Psoas muscle (tissue), 7 donors: ENCODE measurements at regions not wholly inside any gene's neighbourhood (a gene's known extent, or its start where the extent isn't known, plus 50 kb on each side); places are given as distances from the start of the nearest gene placed in this dataset.
A peak's percentile ranks its signal among the peaks of the same experiment; 100 is the strongest.

ENCODE experiments used
- ATAC-seq, 4 donors: fragments of 200-7000 bp; cut with Tn5 transposase; one replicate each; pipeline ENCODE4 v1.9.1; 2020; ENCODE audit warnings: moderate library complexity in 3 of 4, mild to moderate bottlenecking in 2 of 4
- DNase-seq, 2 donors: peaks; one replicate each; pipeline ENCODE4 v3.0.0-alpha.2; 2020
- H3K27ac ChIP-seq: fragments of 200-600 bp; one replicate; pipeline ENCODE4 v1.8.0; 2022
- H3K27me3 ChIP-seq, 3 donors: fragments of 200-600 bp in 1 of 3; one replicate each; pipeline versions ENCODE4 v1.6.1 to v1.8.0; 2013 to 2022; ENCODE audit warnings: low read length in 2 of 3, mild to moderate bottlenecking in 2 of 3, moderate library complexity in 1 of 3; ENCODE audit not compliant: insufficient read depth in 3 of 3
- H3K36me3 ChIP-seq, 2 donors: fragments of 200-600 bp in 1 of 2; one replicate each; pipeline versions ENCODE4 v1.6.1 to v1.8.0; 2013 to 2022; ENCODE audit warnings: low read depth in 1 of 2, mild to moderate bottlenecking in 1 of 2, moderate library complexity in 1 of 2; ENCODE audit not compliant: insufficient read depth in 1 of 2
- H3K4me1 ChIP-seq: fragments of 200-600 bp; one replicate; pipeline ENCODE4 v1.8.0; 2022
- H3K4me3 ChIP-seq: fragments of 200-600 bp; one replicate; pipeline ENCODE4 v1.8.0; 2022; ENCODE audit warnings: mild to moderate bottlenecking
- H3K9me3 ChIP-seq: fragments of 200-600 bp; one replicate; pipeline ENCODE4 v1.8.0; 2022
- CTCF ChIP-seq: fragments of 200-600 bp; IDR thresholded peaks from one replicate; pipeline ENCODE4 v1.8.0; 2022; ENCODE audit warnings: antibody characterized with exemption
- WGBS, 3 donors: extraction: QIAGEN DNeasy Blood & Tissue Kit; methylation state at CpG; one replicate each; pipeline versions ENCODE4 v1.1.6 to v1.1.7; 2013; 5-methylcytosine and 5-hydroxymethylcytosine counted together
- intact Hi-C, 2 donors: fragments of 100-400 bp; cut with DNase I; formaldehyde crosslinking; loops; one replicate each; pipeline versions ENCODE4 v1.11.0 to v1.14.2; 2022
- donor health status: healthy with polysubstance abuse.
- donor health status: DM: no; HTN: no; CAD: no; lungs with moderate emphysema.
- donor health status: Bipolar disorder and iron deficiency.
- donor health status: healthy.
- donor health status: DM: yes; HTN: yes; CAD: no.
- donor health status: DM: no; HTN: no; CAD: no.
- donor health status: DM: yes; HTN: yes; CAD: no.

GRCh38 chr11:122304973-122305372, 189.0 kb upstream of the BLID start:
- no peak overlapping the region for H3K27ac ChIP-seq
- H3K9me3 ChIP-seq, result no peaks in the 10 kb centered on the region
- ATAC-seq, result no peak
- no peaks in the 10 kb centered on the region for H3K36me3 ChIP-seq
- no peak for DNase-seq
- no peak overlapping the region for H3K4me3 ChIP-seq
- peaks cover 12% of the 10 kb centered on the region for H3K4me1 ChIP-seq
- no peak for TF ChIP-seq CTCF
- intact Hi-C loops, result loop anchor here in 1 of 2 donors (5.0 kb wide), 1 partner anchor 137 kb away; no protein-coding TSS in a partner anchor
- 40 to 58% (median 42%) methylated on average over 1 of the region's 1 CpG for WGBS, 3 donors
- H3K27me3 ChIP-seq, result no peaks in the 10 kb centered on the region

- ATAC-seq (no peak), DNase-seq (no peak)
- no peak overlapping the region for H3K4me3 ChIP-seq
- H3K27ac ChIP-seq, result no peak overlapping the region
- 68 to 87% (median 72%) methylated on average over 2 of the region's 2 CpGs for WGBS, 3 donors
- H3K9me3 ChIP-seq, result no peaks in the 10 kb centered on the region
- no peak for TF ChIP-seq CTCF
- peaks cover 8% of the 10 kb centered on the region for H3K4me1 ChIP-seq
- intact Hi-C loops, result no loop called here
- no peaks in the 10 kb centered on the region for H3K36me3 ChIP-seq
- H3K27me3 ChIP-seq, result no peaks in the 10 kb centered on the region
Measured at GRCh38 chr11:122304306-122304705, 188.3 kb upstream of the BLID start.

GRCh38 chr11:122294041-122294440, 178.0 kb upstream of the BLID start:
- no peak for TF ChIP-seq CTCF
- H3K27me3 ChIP-seq, result no peaks in the 10 kb centered on the region
- no peak for DNase-seq
- WGBS, 3 donors, result 65 to 66% (median 66%) methylated on average over 3 of the region's 3 CpGs
- no peak overlapping the region for H3K27ac ChIP-seq
- no peak overlapping the region for H3K4me3 ChIP-seq
- no peak for ATAC-seq
- H3K36me3 ChIP-seq, result no peaks in the 10 kb centered on the region
- intact Hi-C loops, result loop anchor here in 1 of 2 donors (10.0 kb wide), 1 partner anchor 211 kb away; no protein-coding TSS in a partner anchor
- no peaks in the 10 kb centered on the region for H3K4me1 ChIP-seq
- no peaks in the 10 kb centered on the region for H3K9me3 ChIP-seq

- Histone ChIP-seq H3K9me3 (no peaks in the 10 kb centered on the region), H3K4me3 (no peak overlapping the region), H3K36me3 (no peaks in the 10 kb centered on the region), H3K27me3 (no peaks in the 10 kb centered on the region), H3K4me1 (no peaks in the 10 kb centered on the region), H3K27ac (no peak overlapping the region)
- intact Hi-C loops, result loop anchor here in 1 of 2 donors (10.0 kb wide), 1 partner anchor 211 kb away; no protein-coding TSS in a partner anchor
- no peak for ATAC-seq
- no peak for DNase-seq
- 79 to 86% (median 81%) methylated on average over 5 of the region's 5 CpGs for WGBS, 3 donors
- peak; percentile 13 for TF ChIP-seq CTCF
Measured at GRCh38 chr11:122293296-122294023, 177.4 kb upstream of the BLID start.

GRCh38 chr11:122287401-122287800, 171.4 kb upstream of the BLID start:
- no peak for TF ChIP-seq CTCF
- Histone ChIP-seq H3K36me3 (no peaks in the 10 kb centered on the region), H3K27me3 (no peaks in the 10 kb centered on the region), H3K4me3 (no peak overlapping the region), H3K9me3 (no peaks in the 10 kb centered on the region), H3K4me1 (no peaks in the 10 kb centered on the region), H3K27ac (no peak overlapping the region)
- intact Hi-C loops, result no loop called here
- 42% methylated on average over 11 of the region's 11 CpGs for WGBS, 3 donors
- ATAC-seq (no peak), DNase-seq (no peak)
